NCI-H1417 (cell line): ENCODE measurements at regions not wholly inside any gene's neighbourhood (a gene's known extent, or its start where the extent isn't known, plus 50 kb on each side); places are given as distances from the start of the nearest gene placed in this dataset.
"Not testable (repeated sequence)": the region's sequence is repeated elsewhere in the genome, so short reads cannot be mapped to it uniquely, and the experiment has no call there.

ENCODE experiments used
- DNase-seq, 3 experiments: peaks; one replicate each; lab custom pipeline; 2025; lab: John Stamatoyannopoulos, UW

GRCh38 chr12:90611048-90611447, 343.9 kb downstream of the CCER1 start:
- DNase-seq = no peak

GRCh38 chr12:90593596-90594295, 361.2 kb downstream of the CCER1 start:
- DNase-seq = peak in 1 of 3 experiments; percentile 74

- DNase-seq = no peak
These were observed 365.0 kb downstream of the CCER1 start for GRCh38 chr12:90589956-90590355.

GRCh38 chr12:90585640-90586304, 369.2 kb downstream of the CCER1 start:
- DNase-seq = peak in 2 of 3 experiments; percentile 15 to 78

- no peak for DNase-seq
These were observed 378.3 kb downstream of the CCER1 start for GRCh38 chr12:90576707-90577106.

- DNase-seq = no peak
These were observed 379.0 kb downstream of the CCER1 start for GRCh38 chr12:90575995-90576394.

GRCh38 chr12:90574676-90575075, 380.3 kb downstream of the CCER1 start:
- no peak for DNase-seq

GRCh38 chr12:90572778-90573177, 382.2 kb downstream of the CCER1 start:
- peak in 1 of 3 experiments; percentile 70 for DNase-seq

- no peak for DNase-seq
These were observed 385.3 kb downstream of the CCER1 start for GRCh38 chr12:90569685-90570084.

- DNase-seq = no peak
These were observed 392.3 kb downstream of the CCER1 start for GRCh38 chr12:90562671-90563070.

- no peak for DNase-seq
These were observed 406.4 kb downstream of the CCER1 start for GRCh38 chr12:90548595-90548994.

GRCh38 chr12:90546511-90546910, 408.5 kb downstream of the CCER1 start:
- DNase-seq = no peak

GRCh38 chr12:90543841-90544240, 411.1 kb downstream of the CCER1 start:
- DNase-seq = no peak

- no peak for DNase-seq
These were observed 411.6 kb downstream of the CCER1 start for GRCh38 chr12:90543374-90543773.

GRCh38 chr12:90542852-90543251, 412.1 kb downstream of the CCER1 start:
- not testable (repeated sequence) for DNase-seq

- DNase-seq = not testable (repeated sequence)
These were observed 421.1 kb downstream of the CCER1 start for GRCh38 chr12:90533828-90534227.

GRCh38 chr12:90520002-90520734, 434.8 kb downstream of the CCER1 start:
- no peak for DNase-seq

- DNase-seq = no peak
These were observed 435.7 kb downstream of the CCER1 start for GRCh38 chr12:90519285-90519684.

GRCh38 chr12:90515199-90516175, 439.5 kb downstream of the CCER1 start:
- no peak for DNase-seq

- DNase-seq = peak in 1 of 3 experiments; percentile 51
These were observed 440.7 kb downstream of the CCER1 start for GRCh38 chr12:90514325-90514724.

- no peak for DNase-seq
These were observed 442.5 kb downstream of the CCER1 start for GRCh38 chr12:90512518-90512917.

- no peak for DNase-seq
These were observed 444.0 kb downstream of the CCER1 start for GRCh38 chr12:90510948-90511347.
